ENCODE measurements at regions not wholly inside any gene's neighbourhood (a gene's known extent, or its start where the extent isn't known, plus 50 kb on each side); places are given as distances from the start of the nearest gene placed in this dataset.
"Not testable (repeated sequence)": the region's sequence is repeated elsewhere in the genome, so short reads cannot be mapped to it uniquely, and the experiment has no call there.

- peaks cover 0 to 2% of the 10 kb centered on the region in 2 donors for H3K27me3 Mint-ChIP-seq (ENCODE audit: low read depth in 2 of 2)
- Histone ChIP-seq H3K4me3 (ENCODE audit: low read length) (no peak overlapping the region), H3K4me1 (ENCODE audit: control insufficient read depth, insufficient read depth, low read length) (peaks cover 19% of the 10 kb centered on the region), H3K27me3 (ENCODE audit: control insufficient read depth, insufficient read depth, low read length) (no peaks in the 10 kb centered on the region), H3K36me3 (ENCODE audit: control insufficient read depth, insufficient read depth, low read length) (no peaks in the 10 kb centered on the region), H3K27ac (ENCODE audit: low read length) (no peak overlapping the region), H3K9me3 (ENCODE audit: control insufficient read depth, insufficient read depth, low read length) (no peaks in the 10 kb centered on the region)
- intact Hi-C loops (cut with micrococcal nuclease), result no loop called here
- H3K4me3 Mint-ChIP-seq, result peak overlapping the region; percentile 80
- no peaks in the 10 kb centered on the region for H3K9me3 Mint-ChIP-seq
- TF ChIP-seq CTCF (IDR thresholded peaks at IDR 0.05), result no peak
- WGBS (ENCODE audit: insufficient coverage), result 76% methylated on average over 13 of the region's 14 CpGs
- no peaks in the 10 kb centered on the region for H3K36me3 Mint-ChIP-seq
- H3K27ac Mint-ChIP-seq, result peak overlapping the region; percentile 76 to 84
- H3K4me1 Mint-ChIP-seq, result peaks cover 23 to 28% of the 10 kb centered on the region in 2 donors
- DNase-seq (no peak), ATAC-seq (peak; percentile 37 to 87 (median 75))
Observed at GRCh38 chr5:124963236-124963919, 216.9 kb upstream of the ZNF608 start.

GRCh38 chr5:124966741-124967140 is 220.3 kb upstream of the ZNF608 start:
- H3K36me3 Mint-ChIP-seq; H3K27me3 Mint-ChIP-seq (ENCODE audit: low read depth in 2 of 2); H3K4me3 Mint-ChIP-seq; ATAC-seq; H3K36me3 ChIP-seq (ENCODE audit: control insufficient read depth, insufficient read depth, low read length); H3K9me3 ChIP-seq (ENCODE audit: control insufficient read depth, insufficient read depth, low read length); intact Hi-C loops (cut with micrococcal nuclease); DNase-seq; H3K27me3 ChIP-seq (ENCODE audit: control insufficient read depth, insufficient read depth, low read length); H3K27ac Mint-ChIP-seq; H3K27ac ChIP-seq (ENCODE audit: low read length); H3K9me3 Mint-ChIP-seq; H3K4me3 ChIP-seq (ENCODE audit: low read length): not testable (repeated sequence)
- peaks cover 14% of the 10 kb centered on the region for H3K4me1 ChIP-seq (ENCODE audit: control insufficient read depth, insufficient read depth, low read length)
- H3K4me1 Mint-ChIP-seq, result peaks cover 18% of the 10 kb centered on the region in 2 donors
- WGBS (ENCODE audit: insufficient coverage), result 65% methylated on average over 5 of the region's 5 CpGs

- H3K4me1 Mint-ChIP-seq; DNase-seq; intact Hi-C loops (cut with micrococcal nuclease); H3K4me3 Mint-ChIP-seq; H3K9me3 ChIP-seq (ENCODE audit: control insufficient read depth, insufficient read depth, low read length); H3K4me1 ChIP-seq (ENCODE audit: control insufficient read depth, insufficient read depth, low read length); H3K27me3 Mint-ChIP-seq (ENCODE audit: low read depth in 2 of 2); H3K27ac Mint-ChIP-seq; H3K27me3 ChIP-seq (ENCODE audit: control insufficient read depth, insufficient read depth, low read length); H3K36me3 Mint-ChIP-seq; H3K4me3 ChIP-seq (ENCODE audit: low read length); H3K27ac ChIP-seq (ENCODE audit: low read length); ATAC-seq; H3K9me3 Mint-ChIP-seq; H3K36me3 ChIP-seq (ENCODE audit: control insufficient read depth, insufficient read depth, low read length): not testable (repeated sequence)
- WGBS (ENCODE audit: insufficient coverage), result 93% methylated on average over 5 of the region's 5 CpGs
Observed at GRCh38 chr5:124970381-124970780, 223.9 kb upstream of the ZNF608 start.

- no peaks in the 10 kb centered on the region for H3K9me3 Mint-ChIP-seq
- H3K27me3 Mint-ChIP-seq (ENCODE audit: low read depth in 2 of 2), result no peaks in the 10 kb centered on the region
- peaks cover 3% of the 10 kb centered on the region for H3K9me3 ChIP-seq (ENCODE audit: control insufficient read depth, insufficient read depth, low read length)
- no peak overlapping the region for H3K27ac ChIP-seq (ENCODE audit: low read length)
- no peaks in the 10 kb centered on the region for H3K4me1 ChIP-seq (ENCODE audit: control insufficient read depth, insufficient read depth, low read length)
- WGBS (ENCODE audit: insufficient coverage), result 93% methylated on average over 6 of the region's 6 CpGs
- intact Hi-C loops (cut with micrococcal nuclease), result no loop called here
- H3K36me3 ChIP-seq (ENCODE audit: control insufficient read depth, insufficient read depth, low read length), result no peaks in the 10 kb centered on the region
- H3K4me3 ChIP-seq (ENCODE audit: low read length), result no peak overlapping the region
- no peaks in the 10 kb centered on the region for H3K4me1 Mint-ChIP-seq
- no peak overlapping the region for H3K27ac Mint-ChIP-seq
- no peak for TF ChIP-seq CTCF (IDR thresholded peaks at IDR 0.05)
- H3K36me3 Mint-ChIP-seq, result no peaks in the 10 kb centered on the region
- no peak for ATAC-seq
- no peak overlapping the region for H3K4me3 Mint-ChIP-seq
- no peaks in the 10 kb centered on the region for H3K27me3 ChIP-seq (ENCODE audit: control insufficient read depth, insufficient read depth, low read length)
- no peak for DNase-seq
Observed at GRCh38 chr5:124972703-124973102, 226.3 kb upstream of the ZNF608 start.

Measured in natural killer cell (primary cell).